ENCODE measurements at regions not wholly inside any gene's neighbourhood (a gene's known extent, or its start where the extent isn't known, plus 50 kb on each side); places are given as distances from the start of the nearest gene placed in this dataset.

- no peaks in the 10 kb centered on the region for H3K4me1 ChIP-seq
- H3K27ac ChIP-seq, result no peak overlapping the region
- intact Hi-C loops (cut with DNase I), result no loop called here
- DNase-seq (no peak), ATAC-seq (no peak)
- no peak for TF ChIP-seq CTCF (IDR thresholded peaks at IDR 0.05)
- H3K27me3 ChIP-seq, result no peaks in the 10 kb centered on the region
- H3K36me3 ChIP-seq, result no peaks in the 10 kb centered on the region
- H3K9me3 ChIP-seq, result no peaks in the 10 kb centered on the region
- H3K4me3 ChIP-seq, result no peak overlapping the region
Observed at GRCh38 chr16:86979984-86980553, 337.1 kb downstream of the C16orf95 start.

GRCh38 chr16:86980644-86981043 lies 336.5 kb downstream of the C16orf95 start:
- H3K27me3 ChIP-seq, result no peaks in the 10 kb centered on the region
- no peaks in the 10 kb centered on the region for H3K9me3 ChIP-seq
- intact Hi-C loops (cut with DNase I), result no loop called here
- no peak overlapping the region for H3K27ac ChIP-seq
- DNase-seq (no peak), ATAC-seq (no peak)
- H3K4me1 ChIP-seq, result no peaks in the 10 kb centered on the region
- no peaks in the 10 kb centered on the region for H3K36me3 ChIP-seq
- no peak for TF ChIP-seq CTCF (IDR thresholded peaks at IDR 0.05)
- H3K4me3 ChIP-seq, result no peak overlapping the region

DNA sequence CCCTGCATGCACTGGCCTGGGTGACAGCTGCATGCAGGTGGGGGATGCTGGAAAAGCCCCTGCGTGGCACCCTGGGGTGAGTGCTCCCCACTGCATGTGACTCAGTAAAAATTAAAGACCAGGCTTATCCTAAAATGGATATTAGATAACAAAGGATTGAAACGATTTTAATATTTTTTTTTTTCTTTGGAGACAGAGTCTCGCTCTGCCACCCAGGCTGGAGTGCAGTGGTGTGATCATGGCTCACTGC lies 334.9 kb downstream of the C16orf95 start:
- Histone ChIP-seq H3K4me3 (no peak overlapping the region), H3K9me3 (no peaks in the 10 kb centered on the region), H3K4me1 (no peaks in the 10 kb centered on the region), H3K36me3 (no peaks in the 10 kb centered on the region), H3K27ac (no peak overlapping the region), H3K27me3 (no peaks in the 10 kb centered on the region)
- DNase-seq (no peak), ATAC-seq (no peak)
- intact Hi-C loops (cut with DNase I), result no loop called here
- TF ChIP-seq CTCF (IDR thresholded peaks at IDR 0.05), result no peak

- H3K27ac ChIP-seq, result no peak overlapping the region
- ATAC-seq, result no peak
- DNase-seq, result no peak
Observed at GRCh38 chr16:86982912-86983311, 334.3 kb downstream of the C16orf95 start.

DNA sequence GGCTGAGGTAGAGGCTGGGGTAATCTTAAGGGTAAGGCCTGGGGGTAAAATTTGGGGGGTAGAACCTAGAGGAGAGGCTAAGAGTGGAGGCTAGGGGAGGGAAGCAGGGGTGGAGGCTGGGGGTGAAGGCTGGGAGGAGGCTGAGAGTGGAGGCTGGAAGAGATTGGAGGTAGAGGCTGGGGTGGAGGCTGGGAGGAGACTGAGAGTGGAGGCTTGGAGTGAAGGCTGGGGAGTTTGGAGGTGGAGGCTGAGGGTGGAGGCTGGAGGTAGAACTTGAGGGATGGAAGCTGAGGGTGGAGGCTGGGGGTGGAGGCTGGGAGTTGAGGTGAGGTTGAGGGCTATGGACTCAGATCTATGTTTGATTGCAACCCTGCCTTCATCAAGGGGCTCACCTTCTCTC lies 333.6 kb downstream of the C16orf95 start:
- Histone ChIP-seq H3K27ac (no peak overlapping the region), H3K4me3 (no peak overlapping the region), H3K36me3 (no peaks in the 10 kb centered on the region), H3K27me3 (no peaks in the 10 kb centered on the region), H3K4me1 (no peaks in the 10 kb centered on the region), H3K9me3 (no peaks in the 10 kb centered on the region)
- intact Hi-C loops (cut with DNase I), result no loop called here
- no peak for TF ChIP-seq CTCF (IDR thresholded peaks at IDR 0.05)
- no peak for ATAC-seq
- no peak for DNase-seq

More at GRCh38 chr16:86982912-86983311, 334.3 kb downstream of the C16orf95 start:
- H3K4me1 ChIP-seq, result no peaks in the 10 kb centered on the region
- no peaks in the 10 kb centered on the region for H3K9me3 ChIP-seq
- H3K27me3 ChIP-seq, result no peaks in the 10 kb centered on the region
- intact Hi-C loops (cut with DNase I), result no loop called here
- TF ChIP-seq CTCF (IDR thresholded peaks at IDR 0.05), result no peak
- no peak overlapping the region for H3K4me3 ChIP-seq
- no peaks in the 10 kb centered on the region for H3K36me3 ChIP-seq

GRCh38 chr16:86984343-86984742 lies 332.8 kb downstream of the C16orf95 start:
- H3K4me3 ChIP-seq, result no peak overlapping the region
- no peak for DNase-seq
- H3K27me3 ChIP-seq, result no peaks in the 10 kb centered on the region
- ATAC-seq, result no peak
- no peaks in the 10 kb centered on the region for H3K4me1 ChIP-seq
- intact Hi-C loops (cut with DNase I), result no loop called here
- no peaks in the 10 kb centered on the region for H3K9me3 ChIP-seq
- no peak for TF ChIP-seq CTCF (IDR thresholded peaks at IDR 0.05)
- no peaks in the 10 kb centered on the region for H3K36me3 ChIP-seq
- no peak overlapping the region for H3K27ac ChIP-seq

All from upper lobe of right lung (tissue), 1 donor.